ENCODE measurements at regions not wholly inside any gene's neighbourhood (a gene's known extent, or its start where the extent isn't known, plus 50 kb on each side); places are given as distances from the start of the nearest gene placed in this dataset.

- 77% methylated on average over 3 of the region's 3 CpGs for WGBS
- TF ChIP-seq MAX (IDR thresholded peaks at IDR 0.05) (no peak), ATF3 (IDR thresholded peaks at IDR 0.05) (no peak), NR2F2 (IDR thresholded peaks at IDR 0.05) (no peak), JUND (IDR thresholded peaks at IDR 0.05) (no peak), TAF1 (conservative IDR thresholded peaks at IDR 0.05) (no peak), SP1 (IDR thresholded peaks at IDR 0.05) (no peak), EGR1 (IDR thresholded peaks at IDR 0.05; ENCODE audit: low read depth in 2 of 2) (no peak), FOXA2 (IDR thresholded peaks at IDR 0.05) (no peak), REST (IDR thresholded peaks at IDR 0.05) (no peak)
- H3K27me3 ChIP-seq (ENCODE audit: control insufficient read depth in 4 of 4, insufficient read depth in 4 of 4, low read length in 3 of 4) = no peaks in the 10 kb centered on the region
- no peaks in the 10 kb centered on the region for H3K4me1 ChIP-seq (ENCODE audit: control insufficient read depth in 4 of 4, insufficient read depth in 4 of 4, low read length in 3 of 4)
- no peaks in the 10 kb centered on the region for H3K9me3 ChIP-seq (ENCODE audit: control insufficient read depth in 4 of 4, low read length in 3 of 4)
- DNase-seq (ENCODE audit: low spot score) = no peak
- H3K36me3 ChIP-seq (ENCODE audit: control insufficient read depth in 4 of 4, insufficient read depth in 3 of 4, low read depth in 1 of 4, low read length in 3 of 4) = no peaks in the 10 kb centered on the region
- H3K27ac ChIP-seq (ENCODE audit: low read depth in 1 of 2, low read length in 2 of 2) = no peak overlapping the region
- H3K9ac ChIP-seq (ENCODE audit: low read depth in 1 of 2, low read length in 2 of 2) = no peak overlapping the region
- no peak overlapping the region for H3K4me3 ChIP-seq (ENCODE audit: low read depth in 1 of 3, low read length in 3 of 3)
Measured at GRCh38 chr1:88016947-88017346, 667.1 kb upstream of the PKN2 start.

- H3K4me1 ChIP-seq (ENCODE audit: control insufficient read depth in 4 of 4, insufficient read depth in 4 of 4, low read length in 3 of 4) = no peaks in the 10 kb centered on the region
- WGBS = 99% methylated on average over 1 of the region's 1 CpG
- no peak for DNase-seq (ENCODE audit: low spot score)
- no peak overlapping the region for H3K9ac ChIP-seq (ENCODE audit: low read depth in 1 of 2, low read length in 2 of 2)
- no peaks in the 10 kb centered on the region for H3K9me3 ChIP-seq (ENCODE audit: control insufficient read depth in 4 of 4, low read length in 3 of 4)
- H3K27me3 ChIP-seq (ENCODE audit: control insufficient read depth in 4 of 4, insufficient read depth in 4 of 4, low read length in 3 of 4) = no peaks in the 10 kb centered on the region
- H3K4me3 ChIP-seq (ENCODE audit: low read depth in 1 of 3, low read length in 3 of 3) = no peak overlapping the region
- H3K36me3 ChIP-seq (ENCODE audit: control insufficient read depth in 4 of 4, insufficient read depth in 3 of 4, low read depth in 1 of 4, low read length in 3 of 4) = no peaks in the 10 kb centered on the region
- H3K27ac ChIP-seq (ENCODE audit: low read depth in 1 of 2, low read length in 2 of 2) = no peak overlapping the region
- TF ChIP-seq RAD21 (IDR thresholded peaks at IDR 0.05) (no peak), SP1 (IDR thresholded peaks at IDR 0.05) (no peak), FOXA1 (IDR thresholded peaks at IDR 0.05) (no peak)
Measured at GRCh38 chr1:88021529-88021928, 662.5 kb upstream of the PKN2 start.

- Histone ChIP-seq H3K4me1 (ENCODE audit: control insufficient read depth in 4 of 4, insufficient read depth in 4 of 4, low read length in 3 of 4) (no peaks in the 10 kb centered on the region), H3K27ac (ENCODE audit: low read depth in 1 of 2, low read length in 2 of 2) (no peak overlapping the region), H3K9ac (ENCODE audit: low read depth in 1 of 2, low read length in 2 of 2) (no peak overlapping the region), H3K9me3 (ENCODE audit: control insufficient read depth in 4 of 4, low read length in 3 of 4) (no peaks in the 10 kb centered on the region), H3K4me3 (ENCODE audit: low read depth in 1 of 3, low read length in 3 of 3) (no peak overlapping the region), H3K36me3 (ENCODE audit: control insufficient read depth in 4 of 4, insufficient read depth in 3 of 4, low read depth in 1 of 4, low read length in 3 of 4) (no peaks in the 10 kb centered on the region), H3K27me3 (ENCODE audit: control insufficient read depth in 4 of 4, insufficient read depth in 4 of 4, low read length in 3 of 4) (no peaks in the 10 kb centered on the region)
- DNase-seq (ENCODE audit: low spot score) = no peak
- WGBS = 76% methylated on average over 4 of the region's 4 CpGs
- TF ChIP-seq RXRA (IDR thresholded peaks at IDR 0.05) = no peak
- TF ChIP-seq ZBTB33 (IDR thresholded peaks at IDR 0.05) = no peak
- TF ChIP-seq JUND (IDR thresholded peaks at IDR 0.05) = no peak
- TF ChIP-seq HNF4G (IDR thresholded peaks at IDR 0.05) = no peak
- no peak for TF ChIP-seq GABPA (IDR thresholded peaks at IDR 0.05 in 1 of 2, conservative IDR thresholded peaks at IDR 0.05 in 1 of 2)
- no peak for TF ChIP-seq ATF3 (IDR thresholded peaks at IDR 0.05)
- no peak for TF ChIP-seq TAF1 (conservative IDR thresholded peaks at IDR 0.05)
- no peak for TF ChIP-seq SP1 (IDR thresholded peaks at IDR 0.05)
- TF ChIP-seq FOXA2 (IDR thresholded peaks at IDR 0.05) = no peak
- no peak for TF ChIP-seq FOXA1 (IDR thresholded peaks at IDR 0.05)
- no peak for TF ChIP-seq YY1 (IDR thresholded peaks at IDR 0.05)
- TF ChIP-seq NR2F2 (IDR thresholded peaks at IDR 0.05) = no peak
- TF ChIP-seq HNF4A (conservative IDR thresholded peaks at IDR 0.05) = no peak
- no peak for TF ChIP-seq EGR1 (IDR thresholded peaks at IDR 0.05; ENCODE audit: low read depth in 2 of 2)
- no peak for TF ChIP-seq RAD21 (IDR thresholded peaks at IDR 0.05)
- TF ChIP-seq REST (IDR thresholded peaks at IDR 0.05) = no peak
- no peak for TF ChIP-seq MAX (IDR thresholded peaks at IDR 0.05)
Measured at GRCh38 chr1:88022516-88022915, 661.6 kb upstream of the PKN2 start.
